ENCODE measurements at regions not wholly inside any gene's neighbourhood (a gene's known extent, or its start where the extent isn't known, plus 50 kb on each side); places are given as distances from the start of the nearest gene placed in this dataset.
A peak's percentile ranks its signal among the peaks of the same experiment; 100 is the strongest.
"Not testable (repeated sequence)": the region's sequence is repeated elsewhere in the genome, so short reads cannot be mapped to it uniquely, and the experiment has no call there.

- DNase-seq = no peak
These were observed 204.8 kb upstream of the VCX start for GRCh38 chrX:7638078-7638710.

GRCh38 chrX:7637066-7637465 is 205.9 kb upstream of the VCX start:
- no peak for DNase-seq

GRCh38 chrX:7635604-7636003 is 207.4 kb upstream of the VCX start:
- DNase-seq = no peak

GRCh38 chrX:7620560-7620959 is 222.4 kb upstream of the VCX start:
- DNase-seq = no peak

GRCh38 chrX:7617994-7618393 is 225.0 kb upstream of the VCX start:
- DNase-seq = no peak

- peak; percentile 82 to 98 (median 86) for DNase-seq
These were observed 228.4 kb upstream of the VCX start for GRCh38 chrX:7614616-7615015.

GRCh38 chrX:7608625-7609024 is 234.3 kb upstream of the VCX start:
- DNase-seq = not testable (repeated sequence)

- peak in 2 of 3 experiments; percentile 89 to 98 for DNase-seq
These were observed 236.8 kb upstream of the VCX start for GRCh38 chrX:7606039-7606652.

- no peak for DNase-seq
These were observed 239.6 kb upstream of the VCX start for GRCh38 chrX:7603387-7603786.

- DNase-seq = no peak
These were observed 246.1 kb upstream of the VCX start for GRCh38 chrX:7596822-7597221.

- DNase-seq = not testable (repeated sequence)
These were observed 249.6 kb upstream of the VCX start for GRCh38 chrX:7593370-7593769.

GRCh38 chrX:7586126-7586525 is 256.8 kb upstream of the VCX start:
- peak; percentile 18 to 60 (median 24) for DNase-seq

GRCh38 chrX:7582191-7582590 is 260.8 kb upstream of the VCX start:
- peak; percentile 7 to 79 (median 34) for DNase-seq

- no peak for DNase-seq
These were observed 262.8 kb upstream of the VCX start for GRCh38 chrX:7580127-7580526.

GRCh38 chrX:7574325-7574724 is 268.6 kb upstream of the VCX start:
- no peak for DNase-seq

- no peak for DNase-seq
These were observed 272.4 kb upstream of the VCX start for GRCh38 chrX:7570432-7571029.

- DNase-seq = no peak
These were observed 274.4 kb upstream of the VCX start for GRCh38 chrX:7568597-7568996.

GRCh38 chrX:7568130-7568529 is 274.8 kb upstream of the VCX start:
- DNase-seq = no peak

- no peak for DNase-seq
These were observed 290.2 kb upstream of the VCX start for GRCh38 chrX:7552760-7553159.

- no peak for DNase-seq
These were observed 296.4 kb upstream of the VCX start for GRCh38 chrX:7546551-7547080.

GRCh38 chrX:7545564-7545963 is 297.4 kb upstream of the VCX start:
- no peak for DNase-seq

GRCh38 chrX:7542587-7543380 is 300.2 kb upstream of the VCX start:
- no peak for DNase-seq

GRCh38 chrX:7522860-7523259 is 320.1 kb upstream of the VCX start:
- DNase-seq = no peak
